Prostate gland (tissue), 2 donors: ENCODE measurements at regions not wholly inside any gene's neighbourhood (a gene's known extent, or its start where the extent isn't known, plus 50 kb on each side); places are given as distances from the start of the nearest gene placed in this dataset.

Source experiments
- CTCF ChIP-seq, 4 experiments: fragments of 200-600 bp in 2 of 4; fragments of 450-650 bp in 2 of 4; sonication (generic) in 2 of 4; IDR thresholded peaks; 1 replicate in 3 of 4; 2 replicates in 1 of 4; pipeline ENCODE4 v1.5.1; 2016 to 2019; ENCODE audit warnings: antibody characterized with exemption in 4 of 4, mild to moderate bottlenecking in 2 of 4, moderate library complexity in 2 of 4
- POLR2AphosphoS5 ChIP-seq: sonication (generic); formaldehyde crosslinking; IDR thresholded peaks from one replicate; pipeline ENCODE4 v1.6.1; 2017; ENCODE audit warnings: antibody characterized with exemption

- no peak for TF ChIP-seq CTCF (IDR thresholded peaks at IDR 0.05)
- no peak for TF ChIP-seq POLR2AphosphoS5
These were observed 390.7 kb downstream of the LIG4 start for GRCh38 chr13:107824635-107825034.
